ENCODE measurements at regions not wholly inside any gene's neighbourhood (a gene's known extent, or its start where the extent isn't known, plus 50 kb on each side); places are given as distances from the start of the nearest gene placed in this dataset.

DNA sequence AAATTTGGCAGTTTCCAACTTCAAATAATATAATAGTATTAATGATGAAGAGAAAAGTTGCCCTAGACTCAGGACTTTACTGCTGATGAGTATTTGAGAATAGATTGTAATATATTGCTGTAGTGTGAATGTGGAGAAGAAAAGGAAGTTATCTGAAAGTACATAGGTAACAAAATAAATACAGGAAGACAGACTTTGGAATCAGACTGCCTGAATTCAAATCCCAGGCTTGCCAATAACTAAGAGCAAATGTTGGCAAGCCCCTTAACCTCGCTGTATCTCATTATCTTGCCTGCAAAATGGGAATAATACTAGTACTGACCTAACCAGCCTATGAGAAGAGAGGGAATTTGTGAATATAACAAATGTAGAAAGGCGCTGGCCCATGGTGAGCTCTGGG is 765.2 kb upstream of the ID2 start:
- Mint-ChIP-seq H3K9me3 (ENCODE audit: unreplicated experiment) (peaks cover 3% of the 10 kb centered on the region), H3K4me1 (ENCODE audit: low read depth, unreplicated experiment) (no peaks in the 10 kb centered on the region), H3K27me3 (ENCODE audit: unreplicated experiment) (peaks cover 3% of the 10 kb centered on the region), H3K27ac (ENCODE audit: unreplicated experiment) (no peak overlapping the region), H3K4me3 (ENCODE audit: unreplicated experiment) (no peak overlapping the region), H3K36me3 (ENCODE audit: unreplicated experiment) (no peaks in the 10 kb centered on the region)
- no peak for DNase-seq
- TF ChIP-seq, protein P1, sequence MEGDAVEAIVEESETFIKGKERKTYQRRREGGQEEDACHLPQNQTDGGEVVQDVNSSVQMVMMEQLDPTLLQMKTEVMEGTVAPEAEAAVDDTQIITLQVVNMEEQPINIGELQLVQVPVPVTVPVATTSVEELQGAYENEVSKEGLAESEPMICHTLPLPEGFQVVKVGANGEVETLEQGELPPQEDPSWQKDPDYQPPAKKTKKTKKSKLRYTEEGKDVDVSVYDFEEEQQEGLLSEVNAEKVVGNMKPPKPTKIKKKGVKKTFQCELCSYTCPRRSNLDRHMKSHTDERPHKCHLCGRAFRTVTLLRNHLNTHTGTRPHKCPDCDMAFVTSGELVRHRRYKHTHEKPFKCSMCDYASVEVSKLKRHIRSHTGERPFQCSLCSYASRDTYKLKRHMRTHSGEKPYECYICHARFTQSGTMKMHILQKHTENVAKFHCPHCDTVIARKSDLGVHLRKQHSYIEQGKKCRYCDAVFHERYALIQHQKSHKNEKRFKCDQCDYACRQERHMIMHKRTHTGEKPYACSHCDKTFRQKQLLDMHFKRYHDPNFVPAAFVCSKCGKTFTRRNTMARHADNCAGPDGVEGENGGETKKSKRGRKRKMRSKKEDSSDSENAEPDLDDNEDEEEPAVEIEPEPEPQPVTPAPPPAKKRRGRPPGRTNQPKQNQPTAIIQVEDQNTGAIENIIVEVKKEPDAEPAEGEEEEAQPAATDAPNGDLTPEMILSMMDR (IDR thresholded peaks at IDR 0.05; ENCODE audit: partially characterized antibody, unreplicated experiment): no peak

GRCh38 chr2:7919510-7919909 is 762.3 kb upstream of the ID2 start:
- DNase-seq: no peak
- no peak overlapping the region for H3K27ac Mint-ChIP-seq (ENCODE audit: unreplicated experiment)
- H3K4me3 Mint-ChIP-seq (ENCODE audit: unreplicated experiment): no peak overlapping the region
- no peaks in the 10 kb centered on the region for H3K36me3 Mint-ChIP-seq (ENCODE audit: unreplicated experiment)
- peaks cover 3% of the 10 kb centered on the region for H3K9me3 Mint-ChIP-seq (ENCODE audit: unreplicated experiment)
- H3K27me3 Mint-ChIP-seq (ENCODE audit: unreplicated experiment): peaks cover 3% of the 10 kb centered on the region
- TF ChIP-seq, protein P1 (IDR thresholded peaks at IDR 0.05; ENCODE audit: partially characterized antibody, unreplicated experiment): no peak
- no peaks in the 10 kb centered on the region for H3K4me1 Mint-ChIP-seq (ENCODE audit: low read depth, unreplicated experiment)

- H3K9me3 Mint-ChIP-seq (ENCODE audit: unreplicated experiment): peaks cover 1% of the 10 kb centered on the region
- peaks cover 2% of the 10 kb centered on the region for H3K4me1 Mint-ChIP-seq (ENCODE audit: low read depth, unreplicated experiment)
- H3K27me3 Mint-ChIP-seq (ENCODE audit: unreplicated experiment): peaks cover 4% of the 10 kb centered on the region
- DNase-seq: no peak
- TF ChIP-seq, protein P1 (IDR thresholded peaks at IDR 0.05; ENCODE audit: partially characterized antibody, unreplicated experiment): no peak
- no peaks in the 10 kb centered on the region for H3K36me3 Mint-ChIP-seq (ENCODE audit: unreplicated experiment)
- no peak overlapping the region for H3K27ac Mint-ChIP-seq (ENCODE audit: unreplicated experiment)
- H3K4me3 Mint-ChIP-seq (ENCODE audit: unreplicated experiment): no peak overlapping the region
These were observed 757.7 kb upstream of the ID2 start for GRCh38 chr2:7924023-7924762.

- TF ChIP-seq, protein P1 (IDR thresholded peaks at IDR 0.05; ENCODE audit: partially characterized antibody, unreplicated experiment): no peak
- Mint-ChIP-seq H3K9me3 (ENCODE audit: unreplicated experiment) (no peaks in the 10 kb centered on the region), H3K4me3 (ENCODE audit: unreplicated experiment) (no peak overlapping the region), H3K36me3 (ENCODE audit: unreplicated experiment) (no peaks in the 10 kb centered on the region), H3K27ac (ENCODE audit: unreplicated experiment) (no peak overlapping the region), H3K27me3 (ENCODE audit: unreplicated experiment) (peaks cover 2% of the 10 kb centered on the region), H3K4me1 (ENCODE audit: low read depth, unreplicated experiment) (peaks cover 5% of the 10 kb centered on the region)
- no peak for DNase-seq
These were observed 756.4 kb upstream of the ID2 start for GRCh38 chr2:7925506-7925905.

- Mint-ChIP-seq H3K27ac (ENCODE audit: unreplicated experiment) (no peak overlapping the region), H3K9me3 (ENCODE audit: unreplicated experiment) (no peaks in the 10 kb centered on the region), H3K4me3 (ENCODE audit: unreplicated experiment) (no peak overlapping the region), H3K27me3 (ENCODE audit: unreplicated experiment) (peaks cover 2% of the 10 kb centered on the region), H3K4me1 (ENCODE audit: low read depth, unreplicated experiment) (peaks cover 5% of the 10 kb centered on the region), H3K36me3 (ENCODE audit: unreplicated experiment) (no peaks in the 10 kb centered on the region)
- DNase-seq: no peak
- TF ChIP-seq, protein P1 (IDR thresholded peaks at IDR 0.05; ENCODE audit: partially characterized antibody, unreplicated experiment): no peak
These were observed 754.2 kb upstream of the ID2 start for GRCh38 chr2:7927691-7928090.
